ENCODE measurements at regions not wholly inside any gene's neighbourhood (a gene's known extent, or its start where the extent isn't known, plus 50 kb on each side); places are given as distances from the start of the nearest gene placed in this dataset.

DNA sequence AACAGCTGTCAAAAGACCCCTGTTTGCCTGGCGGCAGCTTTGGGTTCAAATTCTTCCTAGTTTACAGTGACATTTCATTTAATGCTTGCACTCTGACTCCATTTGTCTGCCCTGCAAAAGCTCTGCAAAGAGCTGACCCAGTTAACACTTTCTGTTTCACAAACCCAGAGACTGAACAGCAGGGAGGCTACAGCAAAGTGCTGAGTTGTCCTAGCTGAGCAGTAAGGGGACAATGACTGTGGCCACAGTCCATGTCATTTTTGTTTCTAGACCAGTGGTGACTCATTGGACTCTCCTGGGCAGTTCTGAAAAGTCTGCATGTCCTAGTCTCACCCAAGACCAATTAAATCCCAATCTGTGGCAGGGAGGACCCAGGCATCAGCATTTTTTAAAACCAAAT is 994.8 kb upstream of the WWC1 start:
- Histone ChIP-seq H3K27ac (ENCODE audit: extremely low read length, insufficient read depth, low read length) (no peak overlapping the region), H3K4me2 (ENCODE audit: low read depth, low read length) (no peak overlapping the region), H3K79me2 (ENCODE audit: insufficient read depth, low read length) (no peaks in the 10 kb centered on the region), H3K36me3 (replicated peaks in 1 of 2; ENCODE audit: control insufficient read depth in 1 of 2, insufficient read depth in 2 of 2, low read length in 2 of 2) (no peaks in the 10 kb centered on the region), H3K4me1 (ENCODE audit: insufficient read depth, low read length) (no peaks in the 10 kb centered on the region), H3K27me3 (ENCODE audit: control insufficient read depth in 1 of 2, insufficient read depth in 2 of 2, low read length in 2 of 2) (no peaks in the 10 kb centered on the region), H3K9ac (ENCODE audit: insufficient read depth, low read depth, low read length) (no peak overlapping the region), H3K4me3 (replicated peaks in 1 of 3; ENCODE audit: insufficient read depth in 1 of 3, low read depth in 2 of 3, low read length in 3 of 3) (no peak overlapping the region), H2AFZ (ENCODE audit: low read length) (no peak overlapping the region), H3K9me3 (ENCODE audit: low read length) (no peaks in the 10 kb centered on the region; the same call in 1 of the 2 replicates), H4K20me1 (ENCODE audit: insufficient read depth, low read length) (no peaks in the 10 kb centered on the region)
- intact Hi-C loops (cut with micrococcal nuclease; ENCODE audit: unreplicated experiment) (no loop called here), in situ Hi-C loops (cut with HindIII; ENCODE audit: extremely low pct_ligation_motif_present, low pct_unique_long_range_greater_than_20kb) (no loop called here)
- POLR2A ChIA-PET: no interaction called here
- TF ChIP-seq SP140L (CRISPR knock-in tag; IDR thresholded peaks at IDR 0.05; ENCODE audit: borderline replicate concordance) (no peak), ARID2 (CRISPR knock-in tag; IDR thresholded peaks at IDR 0.05; ENCODE audit: borderline replicate concordance) (no peak), MAFG (CRISPR knock-in tag; IDR thresholded peaks at IDR 0.05) (no peak), IRX3 (CRISPR knock-in tag; IDR thresholded peaks at IDR 0.05; ENCODE audit: borderline replicate concordance, low read depth) (no peak), ZC3H4 (CRISPR knock-in tag; IDR thresholded peaks at IDR 0.05; ENCODE audit: borderline replicate concordance) (no peak), NR2F1 (CRISPR knock-in tag; IDR thresholded peaks at IDR 0.05) (no peak), ISL2 (CRISPR knock-in tag; IDR thresholded peaks at IDR 0.05) (no peak), CREM (IDR thresholded peaks at IDR 0.05) (no peak), CREM (CRISPR knock-in tag; IDR thresholded peaks at IDR 0.05) (no peak), ZNF788 (CRISPR knock-in tag; IDR thresholded peaks at IDR 0.05; ENCODE audit: borderline replicate concordance) (no peak), PHF8 (CRISPR knock-in tag; IDR thresholded peaks at IDR 0.05) (no peak), ZSCAN20 (CRISPR knock-in tag; IDR thresholded peaks at IDR 0.05; ENCODE audit: borderline replicate concordance) (no peak), ZNF792 (CRISPR knock-in tag; IDR thresholded peaks at IDR 0.05) (no peak), HOXA3 (CRISPR knock-in tag; IDR thresholded peaks at IDR 0.05) (no peak), MTA1 (CRISPR knock-in tag; IDR thresholded peaks at IDR 0.05; ENCODE audit: borderline replicate concordance) (no peak), POGZ (CRISPR knock-in tag; IDR thresholded peaks at IDR 0.05) (no peak), YEATS2 (CRISPR knock-in tag; IDR thresholded peaks at IDR 0.05; ENCODE audit: borderline replicate concordance) (no peak)
- TF ChIP-seq, protein P1, sequence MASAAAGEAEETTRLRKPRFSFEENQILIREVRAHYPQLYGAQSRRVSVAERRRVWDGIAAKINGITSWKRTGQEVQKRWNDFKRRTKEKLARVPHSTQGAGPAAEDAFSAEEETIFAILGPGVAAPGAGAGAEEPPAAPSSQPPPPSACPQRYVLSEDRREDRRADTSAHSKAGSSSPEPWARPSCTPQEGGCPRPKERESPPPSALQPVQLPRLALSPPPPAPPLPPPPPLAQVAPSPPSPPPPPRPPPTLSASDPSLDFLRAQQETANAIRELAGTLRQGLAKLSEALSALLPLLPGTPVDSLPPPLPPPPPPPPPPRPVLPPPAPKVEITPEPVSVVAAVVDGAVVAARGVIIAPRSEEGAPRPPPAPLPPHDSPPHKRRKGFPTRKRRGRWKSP (CRISPR knock-in tag; IDR thresholded peaks at IDR 0.05): no peak
- TF ChIP-seq, protein P2, sequence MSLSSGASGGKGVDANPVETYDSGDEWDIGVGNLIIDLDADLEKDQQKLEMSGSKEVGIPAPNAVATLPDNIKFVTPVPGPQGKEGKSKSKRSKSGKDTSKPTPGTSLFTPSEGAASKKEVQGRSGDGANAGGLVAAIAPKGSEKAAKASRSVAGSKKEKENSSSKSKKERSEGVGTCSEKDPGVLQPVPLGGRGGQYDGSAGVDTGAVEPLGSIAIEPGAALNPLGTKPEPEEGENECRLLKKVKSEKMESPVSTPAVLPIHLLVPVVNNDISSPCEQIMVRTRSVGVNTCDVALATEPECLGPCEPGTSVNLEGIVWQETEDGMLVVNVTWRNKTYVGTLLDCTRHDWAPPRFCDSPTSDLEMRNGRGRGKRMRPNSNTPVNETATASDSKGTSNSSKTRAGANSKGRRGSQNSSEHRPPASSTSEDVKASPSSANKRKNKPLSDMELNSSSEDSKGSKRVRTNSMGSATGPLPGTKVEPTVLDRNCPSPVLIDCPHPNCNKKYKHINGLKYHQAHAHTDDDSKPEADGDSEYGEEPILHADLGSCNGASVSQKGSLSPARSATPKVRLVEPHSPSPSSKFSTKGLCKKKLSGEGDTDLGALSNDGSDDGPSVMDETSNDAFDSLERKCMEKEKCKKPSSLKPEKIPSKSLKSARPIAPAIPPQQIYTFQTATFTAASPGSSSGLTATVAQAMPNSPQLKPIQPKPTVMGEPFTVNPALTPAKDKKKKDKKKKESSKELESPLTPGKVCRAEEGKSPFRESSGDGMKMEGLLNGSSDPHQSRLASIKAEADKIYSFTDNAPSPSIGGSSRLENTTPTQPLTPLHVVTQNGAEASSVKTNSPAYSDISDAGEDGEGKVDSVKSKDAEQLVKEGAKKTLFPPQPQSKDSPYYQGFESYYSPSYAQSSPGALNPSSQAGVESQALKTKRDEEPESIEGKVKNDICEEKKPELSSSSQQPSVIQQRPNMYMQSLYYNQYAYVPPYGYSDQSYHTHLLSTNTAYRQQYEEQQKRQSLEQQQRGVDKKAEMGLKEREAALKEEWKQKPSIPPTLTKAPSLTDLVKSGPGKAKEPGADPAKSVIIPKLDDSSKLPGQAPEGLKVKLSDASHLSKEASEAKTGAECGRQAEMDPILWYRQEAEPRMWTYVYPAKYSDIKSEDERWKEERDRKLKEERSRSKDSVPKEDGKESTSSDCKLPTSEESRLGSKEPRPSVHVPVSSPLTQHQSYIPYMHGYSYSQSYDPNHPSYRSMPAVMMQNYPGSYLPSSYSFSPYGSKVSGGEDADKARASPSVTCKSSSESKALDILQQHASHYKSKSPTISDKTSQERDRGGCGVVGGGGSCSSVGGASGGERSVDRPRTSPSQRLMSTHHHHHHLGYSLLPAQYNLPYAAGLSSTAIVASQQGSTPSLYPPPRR (CRISPR knock-in tag; IDR thresholded peaks at IDR 0.05; ENCODE audit: borderline replicate concordance): no peak
- TF ChIP-seq, protein P3, sequence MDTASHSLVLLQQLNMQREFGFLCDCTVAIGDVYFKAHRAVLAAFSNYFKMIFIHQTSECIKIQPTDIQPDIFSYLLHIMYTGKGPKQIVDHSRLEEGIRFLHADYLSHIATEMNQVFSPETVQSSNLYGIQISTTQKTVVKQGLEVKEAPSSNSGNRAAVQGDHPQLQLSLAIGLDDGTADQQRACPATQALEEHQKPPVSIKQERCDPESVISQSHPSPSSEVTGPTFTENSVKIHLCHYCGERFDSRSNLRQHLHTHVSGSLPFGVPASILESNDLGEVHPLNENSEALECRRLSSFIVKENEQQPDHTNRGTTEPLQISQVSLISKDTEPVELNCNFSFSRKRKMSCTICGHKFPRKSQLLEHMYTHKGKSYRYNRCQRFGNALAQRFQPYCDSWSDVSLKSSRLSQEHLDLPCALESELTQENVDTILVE (CRISPR knock-in tag; IDR thresholded peaks at IDR 0.05): no peak
- CTCF ChIA-PET (ENCODE audit: low intra/inter-chr PET ratio, low total read pairs): no interaction called here
- no TSS peak for BruUV-seq (replicated peaks)
- DNase-seq (ENCODE audit: low spot score) (no peak), FAIRE-seq (no peak), ATAC-seq (no peak)
- WGBS (ENCODE audit: low lambda C conversion rate): 18% methylated on average over 1 of the region's 1 CpG
